ENCODE measurements at regions not wholly inside any gene's neighbourhood (a gene's known extent, or its start where the extent isn't known, plus 50 kb on each side); places are given as distances from the start of the nearest gene placed in this dataset.

- no peak for DNase-seq
Measured at GRCh38 chr11:130587658-130588057, 139.2 kb downstream of the ADAMTS15 start.

GRCh38 chr11:130588471-130588870 lies 140.0 kb downstream of the ADAMTS15 start:
- peak; percentile 26 for DNase-seq

- DNase-seq = no peak
Measured at GRCh38 chr11:130592056-130592455, 143.6 kb downstream of the ADAMTS15 start.

- DNase-seq = no peak
Measured at GRCh38 chr11:130593064-130593463, 144.6 kb downstream of the ADAMTS15 start.

- no peak for DNase-seq
Measured at GRCh38 chr11:130598433-130598832, 150.0 kb downstream of the ADAMTS15 start.

- DNase-seq = peak; percentile 47
Measured at GRCh38 chr11:130599073-130599654, 150.7 kb downstream of the ADAMTS15 start.

- DNase-seq = peak; percentile 32
Measured at GRCh38 chr11:130600139-130600538, 151.7 kb downstream of the ADAMTS15 start.

- DNase-seq = no peak
Measured at GRCh38 chr11:130600616-130601015, 152.2 kb downstream of the ADAMTS15 start.

GRCh38 chr11:130601141-130601540 lies 152.7 kb downstream of the ADAMTS15 start:
- DNase-seq = peak; percentile 85

GRCh38 chr11:130601764-130602460 lies 153.5 kb downstream of the ADAMTS15 start:
- no peak for DNase-seq

- no peak for DNase-seq
Measured at GRCh38 chr11:130602641-130603334, 154.3 kb downstream of the ADAMTS15 start.

- DNase-seq = no peak
Measured at GRCh38 chr11:130603335-130603906, 155.0 kb downstream of the ADAMTS15 start.

GRCh38 chr11:130604606-130605005 lies 156.2 kb downstream of the ADAMTS15 start:
- no peak for DNase-seq

- DNase-seq = peak; percentile 24
Measured at GRCh38 chr11:130606178-130606577, 157.7 kb downstream of the ADAMTS15 start.

- DNase-seq = peak; percentile 78
Measured at GRCh38 chr11:130606781-130607511, 158.5 kb downstream of the ADAMTS15 start.

- no peak for DNase-seq
Measured at GRCh38 chr11:130608287-130608686, 159.8 kb downstream of the ADAMTS15 start.

- no peak for DNase-seq
Measured at GRCh38 chr11:130609121-130610035, 160.9 kb downstream of the ADAMTS15 start.

- peak; percentile 95 for DNase-seq
Measured at GRCh38 chr11:130611791-130612251, 163.4 kb downstream of the ADAMTS15 start.

- peak; percentile 92 for DNase-seq
Measured at GRCh38 chr11:130612291-130612851, 163.9 kb downstream of the ADAMTS15 start.

GRCh38 chr11:130613396-130613795 lies 165.0 kb downstream of the ADAMTS15 start:
- no peak for DNase-seq

- no peak for DNase-seq
Measured at GRCh38 chr11:130614591-130614990, 166.1 kb downstream of the ADAMTS15 start.

Measured in fibroblast of skin of abdomen (primary cell).